Activated CD8-positive, alpha-beta memory T cell treated with anti-CD3 and anti-CD28 coated beads, Interleukin-2, amount 10 ng/mL, durations not matched to agents 7 days and 5 days (primary cell): ENCODE measurements at regions not wholly inside any gene's neighbourhood (a gene's known extent, or its start where the extent isn't known, plus 50 kb on each side); places are given as distances from the start of the nearest gene placed in this dataset.

Source experiments
- ATAC-seq: fragments of 150-1000 bp; cut with Tn5 transposase; one replicate; pipeline ENCODE4 v1.10.0; 2021; ENCODE audit warnings: moderate library complexity
- CTCF ChIA-PET: fragments of 350-600 bp; sonication (Branson Sonifier 250); formaldehyde crosslinking; loops from one replicate; lab custom pipeline; 2021; ENCODE audit warnings: antibody characterized with exemption; lab: Charles Lee
- DNase-seq: peaks from one replicate; pipeline ENCODE4 v3.0.0-alpha.2; 2020
- H3K27ac Mint-ChIP-seq: one replicate; pipeline ENCODE4 v1.8.0; 2021; ENCODE audit warnings: mild to moderate bottlenecking, mixed read lengths
- H3K27me3 Mint-ChIP-seq: one replicate; pipeline ENCODE4 v1.8.0; 2021; ENCODE audit warnings: mixed read lengths
- H3K36me3 Mint-ChIP-seq: one replicate; pipeline ENCODE4 v1.8.0; 2021; ENCODE audit warnings: mild to moderate bottlenecking, mixed read lengths
- H3K4me1 Mint-ChIP-seq: one replicate; pipeline ENCODE4 v1.8.0; 2021; ENCODE audit warnings: mixed read lengths
- H3K4me3 Mint-ChIP-seq: one replicate; pipeline ENCODE4 v1.8.0; 2021; ENCODE audit warnings: mild to moderate bottlenecking, moderate library complexity, mixed read lengths
- H3K9me3 Mint-ChIP-seq: one replicate; pipeline ENCODE4 v1.8.0; 2022; ENCODE audit warnings: low read depth, mixed read lengths

- ATAC-seq (no peak), DNase-seq (no peak)
- H3K27me3 Mint-ChIP-seq = no peaks in the 10 kb centered on the region
- H3K27ac Mint-ChIP-seq = no peak overlapping the region
- no peaks in the 10 kb centered on the region for H3K36me3 Mint-ChIP-seq
- H3K4me3 Mint-ChIP-seq = no peak overlapping the region
- no peaks in the 10 kb centered on the region for H3K9me3 Mint-ChIP-seq
- peaks cover 3% of the 10 kb centered on the region for H3K4me1 Mint-ChIP-seq
- CTCF ChIA-PET = no interaction called here
Observed at GRCh38 chr11:69966910-69967483, 111.1 kb upstream of the ANO1 start.

GRCh38 chr11:69967484-69967883, 110.6 kb upstream of the ANO1 start:
- H3K27me3 Mint-ChIP-seq = no peaks in the 10 kb centered on the region
- no peaks in the 10 kb centered on the region for H3K9me3 Mint-ChIP-seq
- CTCF ChIA-PET = no interaction called here
- H3K27ac Mint-ChIP-seq = no peak overlapping the region
- no peak for ATAC-seq
- DNase-seq = no peak
- no peak overlapping the region for H3K4me3 Mint-ChIP-seq
- H3K36me3 Mint-ChIP-seq = no peaks in the 10 kb centered on the region
- H3K4me1 Mint-ChIP-seq = peaks cover 3% of the 10 kb centered on the region

DNA sequence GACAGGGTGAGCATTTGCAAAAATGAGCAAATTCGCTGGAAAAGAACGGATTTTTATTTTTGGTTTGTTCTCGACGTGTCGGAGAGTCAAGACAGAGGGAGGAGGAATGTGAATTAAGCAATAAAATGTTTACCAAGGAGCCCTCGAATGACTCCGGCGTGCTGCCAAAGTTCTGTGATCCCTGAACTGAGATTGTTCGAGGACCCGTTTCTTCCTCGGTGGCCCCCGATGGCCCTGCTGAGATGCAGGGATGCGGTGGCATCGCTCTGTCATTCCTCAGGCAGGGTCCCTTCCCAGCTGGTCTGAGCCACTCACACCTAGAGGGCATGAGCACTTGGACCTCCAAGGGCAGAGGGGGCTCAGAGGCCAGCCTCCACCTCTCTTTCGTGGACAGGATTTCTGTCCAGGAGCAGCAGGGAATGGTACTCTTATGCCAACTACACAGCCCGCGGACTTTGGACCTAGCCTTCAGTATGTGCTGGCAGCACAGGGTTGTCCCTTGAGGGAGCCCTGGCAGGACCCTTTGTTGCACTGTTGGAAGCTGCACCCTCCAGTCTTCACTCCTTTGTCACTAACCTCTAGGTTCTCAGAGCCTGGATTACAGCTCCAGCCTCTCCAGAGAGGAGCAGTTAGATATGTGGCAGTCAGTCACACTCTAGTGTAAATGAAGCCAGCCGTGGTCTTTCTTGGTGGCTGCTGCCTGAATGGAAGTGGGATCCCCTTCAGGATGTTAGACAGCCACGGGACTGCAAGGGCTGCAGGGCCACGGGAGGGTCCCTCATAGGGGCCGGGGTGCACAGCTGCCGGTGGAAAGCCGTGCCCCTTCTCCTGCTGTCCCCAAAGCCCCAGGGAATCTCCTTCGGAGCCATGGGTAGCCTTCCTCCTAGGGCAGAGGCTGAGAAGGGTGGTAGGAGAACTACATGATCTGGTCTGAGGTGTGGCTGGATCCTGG, 109.4 kb upstream of the ANO1 start:
- Mint-ChIP-seq H3K4me3 (no peak overlapping the region), H3K36me3 (no peaks in the 10 kb centered on the region), H3K9me3 (no peaks in the 10 kb centered on the region), H3K4me1 (peaks cover 3% of the 10 kb centered on the region), H3K27ac (no peak overlapping the region), H3K27me3 (no peaks in the 10 kb centered on the region)
- DNase-seq (no peak), ATAC-seq (no peak)
- CTCF ChIA-PET = interaction anchor here (0.6 kb wide), 1 partner anchor 208 kb away, joined by 3 read pairs; no protein-coding TSS in a partner anchor

- Mint-ChIP-seq H3K27ac (no peak overlapping the region), H3K4me3 (no peak overlapping the region), H3K4me1 (peaks cover 3% of the 10 kb centered on the region), H3K9me3 (no peaks in the 10 kb centered on the region), H3K36me3 (no peaks in the 10 kb centered on the region), H3K27me3 (no peaks in the 10 kb centered on the region)
- DNase-seq (no peak), ATAC-seq (no peak)
- CTCF ChIA-PET = no interaction called here
Observed at GRCh38 chr11:69969890-69970784, 108.0 kb upstream of the ANO1 start.

DNA sequence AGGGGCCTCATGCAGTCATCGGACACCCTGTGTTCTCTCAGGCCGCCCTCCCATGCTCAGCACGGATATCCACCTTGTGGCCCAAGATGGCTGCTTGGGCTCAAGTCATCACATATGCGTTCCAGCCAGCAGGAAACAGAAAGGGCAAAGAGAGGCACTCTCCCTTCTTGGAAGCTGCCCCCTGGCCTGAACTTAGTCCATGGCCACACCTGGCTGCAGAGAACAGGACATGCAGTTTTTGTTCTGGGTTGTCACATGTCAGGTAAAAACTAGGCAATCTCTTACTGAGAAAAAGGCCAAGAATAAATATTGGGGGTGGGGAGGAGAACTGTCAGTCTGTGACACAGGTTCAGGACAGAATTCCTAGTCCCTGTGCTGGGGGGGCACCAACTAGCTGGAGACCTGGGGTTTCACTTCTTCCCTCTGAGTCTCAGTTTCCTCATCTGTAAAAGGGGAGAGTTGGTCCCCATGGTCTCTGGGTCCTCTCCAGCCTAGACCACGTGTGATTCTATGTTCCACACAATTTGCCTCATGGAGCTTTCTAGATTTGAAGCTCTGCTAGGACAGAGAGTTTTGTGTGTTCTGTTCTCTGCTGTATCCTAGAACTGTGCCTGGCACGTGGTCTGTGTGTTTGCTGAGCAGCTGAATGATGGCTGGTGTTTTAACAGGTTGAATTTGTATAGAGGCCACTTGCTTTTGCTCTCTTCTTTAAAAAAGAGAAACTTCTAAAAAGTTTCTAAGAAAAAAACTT, 107.2 kb upstream of the ANO1 start:
- CTCF ChIA-PET = no interaction called here
- no peak overlapping the region for H3K27ac Mint-ChIP-seq

GRCh38 chr11:69971741-69972140, 106.4 kb upstream of the ANO1 start:
- no peak overlapping the region for H3K4me3 Mint-ChIP-seq

More for the DNA sequence above, 107.2 kb upstream of the ANO1 start:
- DNase-seq (no peak), ATAC-seq (no peak)
- no peaks in the 10 kb centered on the region for H3K27me3 Mint-ChIP-seq
- no peaks in the 10 kb centered on the region for H3K36me3 Mint-ChIP-seq
- H3K4me3 Mint-ChIP-seq = no peak overlapping the region
- H3K4me1 Mint-ChIP-seq = peaks cover 3% of the 10 kb centered on the region
- H3K9me3 Mint-ChIP-seq = no peaks in the 10 kb centered on the region

DNA sequence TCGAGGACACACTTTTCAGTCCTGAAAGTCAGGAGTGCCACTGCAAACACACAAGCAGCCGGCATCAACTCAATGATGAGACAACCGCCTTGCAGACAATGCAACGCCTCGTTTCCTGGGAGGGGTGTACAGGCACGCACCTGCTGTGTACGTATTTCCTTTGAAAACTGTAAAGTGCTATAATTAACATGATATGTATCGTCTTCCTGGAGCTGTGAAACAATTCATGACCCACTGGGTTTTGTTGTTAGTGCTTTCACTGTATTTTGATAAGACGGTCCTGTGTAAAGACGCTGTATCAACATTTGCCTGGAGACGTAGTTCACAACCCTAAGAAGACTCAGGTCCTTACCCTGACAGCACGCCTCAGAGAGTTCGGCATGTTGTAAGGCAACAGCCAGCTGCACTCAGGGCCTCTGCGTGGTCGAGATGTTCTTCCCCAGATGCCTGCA, 105.7 kb upstream of the ANO1 start:
- Mint-ChIP-seq H3K4me1 (peaks cover 3% of the 10 kb centered on the region), H3K9me3 (no peaks in the 10 kb centered on the region), H3K27me3 (no peaks in the 10 kb centered on the region), H3K36me3 (no peaks in the 10 kb centered on the region), H3K4me3 (no peak overlapping the region), H3K27ac (no peak overlapping the region)
- ATAC-seq = no peak
- no peak for DNase-seq
- CTCF ChIA-PET = no interaction called here

More at GRCh38 chr11:69971741-69972140, 106.4 kb upstream of the ANO1 start:
- CTCF ChIA-PET = no interaction called here
- H3K36me3 Mint-ChIP-seq = no peaks in the 10 kb centered on the region
- H3K27me3 Mint-ChIP-seq = no peaks in the 10 kb centered on the region
- H3K27ac Mint-ChIP-seq = no peak overlapping the region
- ATAC-seq (no peak), DNase-seq (no peak)
- H3K4me1 Mint-ChIP-seq = peaks cover 3% of the 10 kb centered on the region
- no peaks in the 10 kb centered on the region for H3K9me3 Mint-ChIP-seq

DNA sequence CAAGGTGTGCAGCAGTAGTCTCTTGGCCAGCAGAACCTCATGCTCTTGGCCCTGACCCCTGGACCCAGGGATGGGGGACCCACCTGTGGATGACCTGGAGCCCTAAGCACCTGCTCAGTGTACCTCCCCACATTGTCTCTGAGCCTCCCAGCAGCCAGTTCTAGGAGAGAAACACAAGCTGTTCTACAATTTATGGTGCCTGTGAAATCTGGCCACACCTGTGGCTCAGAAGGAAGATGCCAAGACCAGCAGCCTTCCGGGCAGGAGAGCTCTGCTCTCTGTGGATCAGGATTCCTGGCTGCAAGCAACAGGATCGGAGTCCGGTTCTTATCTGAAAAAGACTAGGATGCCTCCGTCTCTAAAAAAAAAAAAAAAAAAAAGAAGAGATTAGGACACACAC, 103.6 kb upstream of the ANO1 start:
- peaks cover 2% of the 10 kb centered on the region for H3K27me3 Mint-ChIP-seq
- DNase-seq (no peak), ATAC-seq (no peak)
- H3K4me1 Mint-ChIP-seq = peaks cover 3% of the 10 kb centered on the region
- no peak overlapping the region for H3K4me3 Mint-ChIP-seq
- H3K27ac Mint-ChIP-seq = no peak overlapping the region
- H3K9me3 Mint-ChIP-seq = no peaks in the 10 kb centered on the region
- CTCF ChIA-PET = no interaction called here
- no peaks in the 10 kb centered on the region for H3K36me3 Mint-ChIP-seq

GRCh38 chr11:69975822-69976221, 102.3 kb upstream of the ANO1 start:
- H3K36me3 Mint-ChIP-seq = no peaks in the 10 kb centered on the region
- peaks cover 2% of the 10 kb centered on the region for H3K27me3 Mint-ChIP-seq
- CTCF ChIA-PET = no interaction called here
- DNase-seq = no peak
- no peaks in the 10 kb centered on the region for H3K4me1 Mint-ChIP-seq
- ATAC-seq = no peak
- H3K27ac Mint-ChIP-seq = no peak overlapping the region
- no peaks in the 10 kb centered on the region for H3K9me3 Mint-ChIP-seq
- H3K4me3 Mint-ChIP-seq = no peak overlapping the region

- Mint-ChIP-seq H3K4me1 (no peaks in the 10 kb centered on the region), H3K36me3 (no peaks in the 10 kb centered on the region), H3K27me3 (peaks cover 2% of the 10 kb centered on the region), H3K9me3 (no peaks in the 10 kb centered on the region), H3K4me3 (no peak overlapping the region), H3K27ac (no peak overlapping the region)
- ATAC-seq (no peak), DNase-seq (no peak)
- CTCF ChIA-PET = no interaction called here
Observed at GRCh38 chr11:69976794-69977193, 101.3 kb upstream of the ANO1 start.

DNA sequence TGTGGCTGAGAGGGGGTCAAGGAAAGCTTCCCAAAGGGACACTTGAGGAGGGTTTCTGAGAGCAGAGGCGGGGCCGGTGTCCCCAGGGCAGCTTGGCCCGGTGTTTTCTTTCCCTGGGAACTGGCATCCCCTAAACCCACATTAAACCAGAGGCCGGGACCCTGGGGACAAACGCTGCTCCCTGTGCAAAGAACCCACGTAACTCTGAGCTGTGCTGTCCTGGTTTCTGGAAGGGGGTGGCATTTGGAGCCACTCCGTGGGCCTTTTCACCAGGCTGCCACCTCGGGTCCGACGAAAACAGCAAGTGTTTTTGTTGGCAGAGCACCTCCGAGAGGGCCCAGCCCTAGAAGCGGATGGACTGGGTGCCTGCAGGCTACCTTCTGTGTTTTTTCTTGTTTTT, 100.2 kb upstream of the ANO1 start:
- no peak overlapping the region for H3K4me3 Mint-ChIP-seq
- no peaks in the 10 kb centered on the region for H3K36me3 Mint-ChIP-seq
- no peak for ATAC-seq
- H3K9me3 Mint-ChIP-seq = no peaks in the 10 kb centered on the region
- no peak overlapping the region for H3K27ac Mint-ChIP-seq
- DNase-seq = no peak
- H3K4me1 Mint-ChIP-seq = no peaks in the 10 kb centered on the region
- CTCF ChIA-PET = interaction anchor here (1.0 kb wide), 1 partner anchor 13 kb away, joined by 4 read pairs; no protein-coding TSS in a partner anchor
- peaks cover 10% of the 10 kb centered on the region for H3K27me3 Mint-ChIP-seq

DNA sequence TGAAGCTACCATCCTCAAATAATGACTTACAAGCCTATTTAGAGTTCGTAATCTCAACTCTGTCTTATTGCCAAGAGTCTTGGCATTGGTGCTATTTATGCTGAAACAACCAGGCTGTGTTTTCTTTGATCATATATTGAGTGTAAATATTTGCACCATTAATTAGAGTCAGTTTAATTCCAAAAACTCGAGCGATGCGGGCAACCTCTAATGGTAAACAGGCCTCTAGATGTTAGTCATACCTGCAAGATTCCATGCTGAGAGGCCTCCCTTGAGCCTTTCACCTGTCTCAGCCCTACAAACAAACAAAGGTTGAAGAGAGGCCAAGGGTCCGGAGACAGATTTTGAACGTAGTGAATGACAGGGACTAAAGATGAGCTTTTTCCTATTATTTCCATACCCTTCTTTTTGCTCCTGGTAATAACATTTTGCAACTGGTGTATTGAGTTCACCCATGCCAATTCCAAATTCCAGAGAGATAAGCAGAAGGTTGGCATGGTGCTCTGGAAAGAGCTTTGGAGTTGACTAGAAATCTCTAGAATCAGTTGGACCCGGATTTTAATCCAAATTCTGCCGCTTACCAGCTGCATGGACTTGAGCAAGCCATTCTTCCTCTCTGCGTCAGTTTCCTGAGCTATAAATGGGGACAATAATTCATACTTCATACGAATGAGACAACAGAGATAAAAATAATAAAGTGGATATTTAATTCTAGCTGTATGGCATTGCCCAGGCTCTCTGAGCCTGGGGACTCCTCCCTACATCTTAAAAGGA, 99.1 kb upstream of the ANO1 start:
- Mint-ChIP-seq H3K27me3 (peaks cover 21% of the 10 kb centered on the region), H3K36me3 (no peaks in the 10 kb centered on the region), H3K4me3 (no peak overlapping the region), H3K4me1 (no peaks in the 10 kb centered on the region), H3K9me3 (no peaks in the 10 kb centered on the region), H3K27ac (no peak overlapping the region)
- ATAC-seq = no peak
- no peak for DNase-seq
- CTCF ChIA-PET = interaction anchor here (1.0 to 1.5 kb wide), 2 partner anchors 14 to 15 kb away, joined by 4 read pairs; no protein-coding TSS in a partner anchor
